ENCODE measurements at regions not wholly inside any gene's neighbourhood (a gene's known extent, or its start where the extent isn't known, plus 50 kb on each side); places are given as distances from the start of the nearest gene placed in this dataset.

DNA sequence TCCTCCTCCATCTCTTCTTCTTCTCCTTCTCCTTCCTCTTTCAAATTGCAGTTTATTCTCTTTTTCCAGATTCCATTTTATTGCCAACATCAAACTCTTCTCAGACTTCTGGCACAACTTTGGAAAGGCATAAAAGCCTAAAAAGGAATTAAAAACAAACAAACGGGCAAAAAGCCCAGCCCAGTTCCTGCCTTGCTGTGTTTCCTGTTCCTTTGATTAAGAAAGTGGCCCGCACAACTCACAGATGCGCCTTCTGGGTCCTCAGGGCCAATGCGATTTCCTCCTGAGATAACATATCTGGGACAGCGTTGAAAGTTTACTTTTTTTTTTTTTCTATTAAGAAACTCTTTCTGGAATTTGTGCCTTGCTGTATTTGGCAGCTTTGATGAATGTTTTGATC is 158.7 kb upstream of the UBE3A start:
- H3K79me1 ChIP-seq (ENCODE audit: insufficient read depth, low read depth, low read length, poor library complexity, severe bottlenecking) = no peaks in the 10 kb centered on the region
- no peak overlapping the region for H3K18ac ChIP-seq (ENCODE audit: insufficient read length, low read depth, low read length)
- H4K20me1 ChIP-seq (ENCODE audit: control insufficient read depth, insufficient read depth, insufficient read length) = no peaks in the 10 kb centered on the region
- no peak overlapping the region for H2AK5ac ChIP-seq (ENCODE audit: insufficient read length, low read length)
- no peak overlapping the region for H2AFZ ChIP-seq (ENCODE audit: low read length)
- WGBS (ENCODE audit: extremely low coverage, insufficient read length, low lambda C conversion rate) = no CpG with 5 or more reads among the region's 5 CpGs
- Mint-ChIP-seq H3K36me3 (ENCODE audit: insufficient read depth in 1 of 3, low read depth in 3 of 3) (peaks cover 0 to 10% (median 8%) of the 10 kb centered on the region in 3 experiments; a peak in 4 of 7 replicates), H3K4me1 (peaks cover 0 to 3% of the 10 kb centered on the region in 2 experiments; a peak in 1 of 4 replicates), H3K27me3 (ENCODE audit: low read depth) (peaks cover 5% of the 10 kb centered on the region), H3K27ac (no peak overlapping the region), H3K9me3 (peaks cover 8 to 9% of the 10 kb centered on the region in 2 experiments; a peak in 4 of 5 replicates), H3K4me3 (no peak overlapping the region)
- H3K14ac ChIP-seq (ENCODE audit: insufficient read depth, low read length) = no peak overlapping the region
- no peak overlapping the region for H4K5ac ChIP-seq (ENCODE audit: insufficient read length, low read depth, low read length)
- H3K9ac ChIP-seq (ENCODE audit: extremely low read depth, insufficient read length, low read length) = no peak overlapping the region
- H3K4me2 ChIP-seq (ENCODE audit: insufficient read depth, insufficient read length, low read length) = no peak overlapping the region
- H2BK12ac ChIP-seq (ENCODE audit: insufficient read length, low read depth, low read length) = no peak overlapping the region
- no peaks in the 10 kb centered on the region for H3K79me2 ChIP-seq (ENCODE audit: insufficient read depth, low read length)
- no peak overlapping the region for H2BK5ac ChIP-seq (ENCODE audit: insufficient read length, low read length)
- no peak overlapping the region for H3K4ac ChIP-seq (ENCODE audit: low read depth, low read length)
- H3K23me2 ChIP-seq (ENCODE audit: insufficient read length, low read depth, low read length, poor library complexity, severe bottlenecking) = no peaks in the 10 kb centered on the region
- DNase-seq = no peak
- H3T11ph ChIP-seq (ENCODE audit: low read length) = no peak overlapping the region
- H3K56ac ChIP-seq (ENCODE audit: insufficient read length, low read depth, low read length) = no peak overlapping the region
- no peaks in the 10 kb centered on the region for H3K9me3 ChIP-seq (ENCODE audit: control insufficient read depth, low read depth, low read length)
- TF ChIP-seq, protein P1, sequence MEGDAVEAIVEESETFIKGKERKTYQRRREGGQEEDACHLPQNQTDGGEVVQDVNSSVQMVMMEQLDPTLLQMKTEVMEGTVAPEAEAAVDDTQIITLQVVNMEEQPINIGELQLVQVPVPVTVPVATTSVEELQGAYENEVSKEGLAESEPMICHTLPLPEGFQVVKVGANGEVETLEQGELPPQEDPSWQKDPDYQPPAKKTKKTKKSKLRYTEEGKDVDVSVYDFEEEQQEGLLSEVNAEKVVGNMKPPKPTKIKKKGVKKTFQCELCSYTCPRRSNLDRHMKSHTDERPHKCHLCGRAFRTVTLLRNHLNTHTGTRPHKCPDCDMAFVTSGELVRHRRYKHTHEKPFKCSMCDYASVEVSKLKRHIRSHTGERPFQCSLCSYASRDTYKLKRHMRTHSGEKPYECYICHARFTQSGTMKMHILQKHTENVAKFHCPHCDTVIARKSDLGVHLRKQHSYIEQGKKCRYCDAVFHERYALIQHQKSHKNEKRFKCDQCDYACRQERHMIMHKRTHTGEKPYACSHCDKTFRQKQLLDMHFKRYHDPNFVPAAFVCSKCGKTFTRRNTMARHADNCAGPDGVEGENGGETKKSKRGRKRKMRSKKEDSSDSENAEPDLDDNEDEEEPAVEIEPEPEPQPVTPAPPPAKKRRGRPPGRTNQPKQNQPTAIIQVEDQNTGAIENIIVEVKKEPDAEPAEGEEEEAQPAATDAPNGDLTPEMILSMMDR (conservative IDR thresholded peaks at IDR 0.05) = no peak
- H3K23ac ChIP-seq (ENCODE audit: insufficient read length, low read depth, low read length) = no peak overlapping the region
- H4K8ac ChIP-seq (replicated peaks; ENCODE audit: insufficient read length, low read depth, low read length) = no peak overlapping the region
- H3K27ac ChIP-seq (ENCODE audit: insufficient read length, low read depth, low read length) = no peak overlapping the region
- no peak overlapping the region for H4K91ac ChIP-seq (ENCODE audit: insufficient read length, low read depth, low read length)
- H3K4me1 ChIP-seq (ENCODE audit: insufficient read depth, low read length) = no peaks in the 10 kb centered on the region
- no peak overlapping the region for H2BK120ac ChIP-seq (ENCODE audit: low read depth, low read length, poor library complexity, severe bottlenecking)
- no peaks in the 10 kb centered on the region for H3K27me3 ChIP-seq (ENCODE audit: insufficient read depth, low read length)
- no peak overlapping the region for H2BK20ac ChIP-seq (ENCODE audit: low read depth, low read length, poor library complexity, severe bottlenecking)
- H2BK15ac ChIP-seq (ENCODE audit: low read depth, low read length) = no peak overlapping the region
